ENCODE measurements at regions not wholly inside any gene's neighbourhood (a gene's known extent, or its start where the extent isn't known, plus 50 kb on each side); places are given as distances from the start of the nearest gene placed in this dataset.

- TF ChIP-seq POLR2A (IDR thresholded peaks at IDR 0.05) (no peak), CTCF (IDR thresholded peaks at IDR 0.05 in 4 of 5, conservative IDR thresholded peaks at IDR 0.05 in 1 of 5) (no peak)
Measured at GRCh38 chr1:197986817-197987216, 69.6 kb downstream of the LHX9 start.
